ENCODE measurements at regions not wholly inside any gene's neighbourhood (a gene's known extent, or its start where the extent isn't known, plus 50 kb on each side); places are given as distances from the start of the nearest gene placed in this dataset.

DNA sequence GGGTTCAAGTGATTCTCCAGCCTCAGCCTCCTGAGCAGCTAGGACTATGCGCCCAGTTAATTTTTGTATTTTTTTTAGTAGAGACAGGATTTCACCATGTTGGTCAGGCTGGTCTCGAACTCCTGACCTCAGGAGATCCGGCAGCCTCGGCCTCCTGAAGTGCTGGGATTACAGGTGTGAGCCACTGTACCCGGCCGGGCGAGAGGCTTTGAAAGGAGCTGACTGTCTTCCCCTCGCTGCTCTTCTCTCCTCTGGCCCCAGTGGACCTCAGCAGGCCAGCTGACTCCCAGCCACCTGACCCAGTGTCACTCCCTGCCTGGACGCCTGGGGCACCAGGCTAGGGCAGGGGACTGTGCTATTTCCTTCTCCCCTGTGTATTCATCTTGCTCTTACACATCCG is 89.5 kb upstream of the ANKRD55 start:
- TF ChIP-seq, protein P1, sequence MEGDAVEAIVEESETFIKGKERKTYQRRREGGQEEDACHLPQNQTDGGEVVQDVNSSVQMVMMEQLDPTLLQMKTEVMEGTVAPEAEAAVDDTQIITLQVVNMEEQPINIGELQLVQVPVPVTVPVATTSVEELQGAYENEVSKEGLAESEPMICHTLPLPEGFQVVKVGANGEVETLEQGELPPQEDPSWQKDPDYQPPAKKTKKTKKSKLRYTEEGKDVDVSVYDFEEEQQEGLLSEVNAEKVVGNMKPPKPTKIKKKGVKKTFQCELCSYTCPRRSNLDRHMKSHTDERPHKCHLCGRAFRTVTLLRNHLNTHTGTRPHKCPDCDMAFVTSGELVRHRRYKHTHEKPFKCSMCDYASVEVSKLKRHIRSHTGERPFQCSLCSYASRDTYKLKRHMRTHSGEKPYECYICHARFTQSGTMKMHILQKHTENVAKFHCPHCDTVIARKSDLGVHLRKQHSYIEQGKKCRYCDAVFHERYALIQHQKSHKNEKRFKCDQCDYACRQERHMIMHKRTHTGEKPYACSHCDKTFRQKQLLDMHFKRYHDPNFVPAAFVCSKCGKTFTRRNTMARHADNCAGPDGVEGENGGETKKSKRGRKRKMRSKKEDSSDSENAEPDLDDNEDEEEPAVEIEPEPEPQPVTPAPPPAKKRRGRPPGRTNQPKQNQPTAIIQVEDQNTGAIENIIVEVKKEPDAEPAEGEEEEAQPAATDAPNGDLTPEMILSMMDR (conservative IDR thresholded peaks at IDR 0.05 in 1 of 2, IDR thresholded peaks at IDR 0.05 in 1 of 2; ENCODE audit: low read depth in 1 of 2, low read length in 2 of 2) = no peak
- TF ChIP-seq EZH2 (IDR thresholded peaks at IDR 0.05; ENCODE audit: low read length, missing control alignments) = no peak

Data from fibroblast of lung (primary cell).